AG09319 (cell line): ENCODE measurements at regions not wholly inside any gene's neighbourhood (a gene's known extent, or its start where the extent isn't known, plus 50 kb on each side); places are given as distances from the start of the nearest gene placed in this dataset.

Experiments used
- DNase-seq: peaks from one replicate; pipeline ENCODE4 v3.0.0-alpha.2; 2010; ENCODE audit warnings: low read depth; ENCODE audit errors: extremely low read depth
- CTCF ChIP-seq: IDR thresholded peaks from 2 replicates; pipeline ENCODE4 v1.5.1; 2011; ENCODE audit warnings: low read depth, mild to moderate bottlenecking, inconsistent platforms, low read length, moderate library complexity

- TF ChIP-seq CTCF, result no peak
- no peak for DNase-seq
Measured at GRCh38 chr4:66575008-66575696, 904.9 kb upstream of the EPHA5 start.

GRCh38 chr4:66574145-66574978 is 904.1 kb upstream of the EPHA5 start:
- peak; percentile 35 for DNase-seq
- no peak for TF ChIP-seq CTCF

- no peak for DNase-seq
- TF ChIP-seq CTCF, result no peak
Measured at GRCh38 chr4:66572949-66573348, 902.7 kb upstream of the EPHA5 start.

GRCh38 chr4:66571145-66571695 is 900.9 kb upstream of the EPHA5 start:
- no peak for DNase-seq
- no peak for TF ChIP-seq CTCF

GRCh38 chr4:66569228-66569627 is 898.9 kb upstream of the EPHA5 start:
- no peak for DNase-seq
- no peak for TF ChIP-seq CTCF

GRCh38 chr4:66568431-66568830 is 898.1 kb upstream of the EPHA5 start:
- no peak for TF ChIP-seq CTCF
- no peak for DNase-seq

- no peak for TF ChIP-seq CTCF
- no peak for DNase-seq
Measured at GRCh38 chr4:66568001-66568400, 897.7 kb upstream of the EPHA5 start.
